Lower lobe of right lung (tissue), 2 donors: ENCODE measurements at regions not wholly inside any gene's neighbourhood (a gene's known extent, or its start where the extent isn't known, plus 50 kb on each side); places are given as distances from the start of the nearest gene placed in this dataset.

Source experiments
- ATAC-seq, 2 donors: fragments of 200-7000 bp; cut with Tn5 transposase; one replicate each; pipeline ENCODE4 v1.9.1; 2020 to 2022; ENCODE audit warnings: mild to moderate bottlenecking in 2 of 2, moderate library complexity in 2 of 2
- DNase-seq: peaks from one replicate; pipeline ENCODE4 v3.0.0-alpha.2; 2020
- H3K27ac ChIP-seq: fragments of 200-600 bp; one replicate; pipeline ENCODE4 v1.8.0; 2022
- H3K27me3 ChIP-seq: fragments of 200-600 bp; one replicate; pipeline ENCODE4 v1.8.0; 2022; ENCODE audit warnings: low read depth
- H3K36me3 ChIP-seq: fragments of 200-600 bp; one replicate; pipeline ENCODE4 v1.8.0; 2022; ENCODE audit warnings: mild to moderate bottlenecking
- H3K4me1 ChIP-seq: fragments of 200-600 bp; one replicate; pipeline ENCODE4 v1.8.0; 2022
- H3K4me3 ChIP-seq: fragments of 200-600 bp; one replicate; pipeline ENCODE4 v1.8.0; 2022; ENCODE audit warnings: mild to moderate bottlenecking
- H3K9me3 ChIP-seq: fragments of 200-600 bp; one replicate; pipeline ENCODE4 v1.8.0; 2022
- intact Hi-C: fragments of 100-400 bp; cut with DNase I; formaldehyde crosslinking; loops from one replicate; pipeline ENCODE4 v1.11.0; 2022
- TF ChIP-seq, protein P1 (sequence below): fragments of 200-600 bp; IDR thresholded peaks from one replicate; pipeline ENCODE4 v1.8.0; 2022; ENCODE audit warnings: antibody characterized with exemption, mild to moderate bottlenecking
- donor health status: DM: no; HTN: yes; CAD: no; lungs with severe emphysema.

DNA sequence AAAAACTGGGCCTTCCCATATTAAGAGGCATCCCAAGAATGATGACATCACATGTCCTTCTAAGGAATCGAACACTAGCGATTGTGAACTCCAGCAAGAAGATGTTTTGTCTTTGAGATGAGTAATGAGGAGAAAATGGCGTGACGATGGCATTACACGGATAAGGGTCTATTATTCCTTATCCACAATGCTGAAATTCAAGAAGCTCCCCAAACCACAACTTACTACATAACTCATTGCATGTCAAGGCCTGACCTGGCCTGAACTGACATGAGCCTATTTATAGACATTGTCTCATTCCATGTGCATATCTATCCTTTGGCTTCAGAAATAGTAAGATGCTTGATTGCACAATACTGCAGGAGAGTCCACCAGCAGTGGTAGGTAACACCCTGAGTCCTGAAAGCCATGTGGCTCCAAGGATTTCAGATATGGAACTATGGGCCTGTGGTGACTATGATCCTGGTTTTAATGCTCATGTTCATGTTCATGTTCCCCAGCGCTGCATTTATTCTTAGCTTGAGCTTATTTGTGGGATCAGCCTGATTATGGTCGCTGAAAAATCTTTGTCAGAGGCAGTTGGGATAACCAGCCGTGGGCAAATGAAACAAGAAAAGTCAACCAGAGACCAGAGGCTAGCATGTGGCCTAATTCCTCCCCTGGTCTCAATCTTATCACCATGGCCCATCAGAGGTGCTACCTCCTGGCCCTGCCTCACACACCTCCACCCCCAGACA is 183.2 kb upstream of the JARID2 start:
- intact Hi-C loops = no loop called here
- Histone ChIP-seq H3K4me3 (no peak overlapping the region), H3K4me1 (no peaks in the 10 kb centered on the region), H3K9me3 (no peaks in the 10 kb centered on the region), H3K27ac (no peak overlapping the region), H3K27me3 (no peaks in the 10 kb centered on the region), H3K36me3 (no peaks in the 10 kb centered on the region)
- TF ChIP-seq, protein P1, sequence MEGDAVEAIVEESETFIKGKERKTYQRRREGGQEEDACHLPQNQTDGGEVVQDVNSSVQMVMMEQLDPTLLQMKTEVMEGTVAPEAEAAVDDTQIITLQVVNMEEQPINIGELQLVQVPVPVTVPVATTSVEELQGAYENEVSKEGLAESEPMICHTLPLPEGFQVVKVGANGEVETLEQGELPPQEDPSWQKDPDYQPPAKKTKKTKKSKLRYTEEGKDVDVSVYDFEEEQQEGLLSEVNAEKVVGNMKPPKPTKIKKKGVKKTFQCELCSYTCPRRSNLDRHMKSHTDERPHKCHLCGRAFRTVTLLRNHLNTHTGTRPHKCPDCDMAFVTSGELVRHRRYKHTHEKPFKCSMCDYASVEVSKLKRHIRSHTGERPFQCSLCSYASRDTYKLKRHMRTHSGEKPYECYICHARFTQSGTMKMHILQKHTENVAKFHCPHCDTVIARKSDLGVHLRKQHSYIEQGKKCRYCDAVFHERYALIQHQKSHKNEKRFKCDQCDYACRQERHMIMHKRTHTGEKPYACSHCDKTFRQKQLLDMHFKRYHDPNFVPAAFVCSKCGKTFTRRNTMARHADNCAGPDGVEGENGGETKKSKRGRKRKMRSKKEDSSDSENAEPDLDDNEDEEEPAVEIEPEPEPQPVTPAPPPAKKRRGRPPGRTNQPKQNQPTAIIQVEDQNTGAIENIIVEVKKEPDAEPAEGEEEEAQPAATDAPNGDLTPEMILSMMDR = no peak
- DNase-seq (no peak), ATAC-seq (peak; percentile 10 to 38)

DNA sequence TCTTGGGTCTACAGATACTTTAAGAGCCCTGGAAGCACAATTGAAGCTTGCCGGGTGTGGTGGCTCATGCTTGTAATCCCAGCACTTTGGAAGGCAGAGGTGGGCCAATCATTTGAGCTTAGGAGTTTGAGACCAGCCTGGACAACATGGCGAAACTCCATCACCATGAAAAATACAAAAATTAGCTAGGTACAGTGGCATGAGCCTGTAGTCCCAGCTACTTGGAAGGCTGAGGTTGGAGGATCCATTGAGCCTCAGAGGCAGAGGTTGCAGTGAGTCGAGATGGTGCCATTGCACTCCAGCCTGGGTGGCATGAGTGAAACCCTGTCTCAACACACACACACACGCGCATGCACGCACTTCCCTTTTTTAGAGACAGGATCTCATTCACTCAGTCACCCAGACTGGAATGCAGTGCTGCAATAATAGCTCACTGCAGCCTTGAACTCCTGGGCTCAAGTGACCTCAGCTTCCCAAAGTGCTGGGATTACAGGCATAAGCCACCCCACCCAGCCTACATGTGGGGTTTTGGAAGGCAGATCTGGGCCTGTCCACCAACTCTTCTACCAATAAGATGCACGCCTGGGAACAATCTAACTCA is 182.5 kb upstream of the JARID2 start:
- Histone ChIP-seq H3K36me3 (no peaks in the 10 kb centered on the region), H3K27me3 (no peaks in the 10 kb centered on the region), H3K4me3 (no peak overlapping the region), H3K27ac (no peak overlapping the region), H3K9me3 (no peaks in the 10 kb centered on the region), H3K4me1 (no peaks in the 10 kb centered on the region)
- TF ChIP-seq, protein P1 = no peak
- peak; percentile 80 for DNase-seq
- ATAC-seq = peak; percentile 65 to 66
- intact Hi-C loops = no loop called here

DNA sequence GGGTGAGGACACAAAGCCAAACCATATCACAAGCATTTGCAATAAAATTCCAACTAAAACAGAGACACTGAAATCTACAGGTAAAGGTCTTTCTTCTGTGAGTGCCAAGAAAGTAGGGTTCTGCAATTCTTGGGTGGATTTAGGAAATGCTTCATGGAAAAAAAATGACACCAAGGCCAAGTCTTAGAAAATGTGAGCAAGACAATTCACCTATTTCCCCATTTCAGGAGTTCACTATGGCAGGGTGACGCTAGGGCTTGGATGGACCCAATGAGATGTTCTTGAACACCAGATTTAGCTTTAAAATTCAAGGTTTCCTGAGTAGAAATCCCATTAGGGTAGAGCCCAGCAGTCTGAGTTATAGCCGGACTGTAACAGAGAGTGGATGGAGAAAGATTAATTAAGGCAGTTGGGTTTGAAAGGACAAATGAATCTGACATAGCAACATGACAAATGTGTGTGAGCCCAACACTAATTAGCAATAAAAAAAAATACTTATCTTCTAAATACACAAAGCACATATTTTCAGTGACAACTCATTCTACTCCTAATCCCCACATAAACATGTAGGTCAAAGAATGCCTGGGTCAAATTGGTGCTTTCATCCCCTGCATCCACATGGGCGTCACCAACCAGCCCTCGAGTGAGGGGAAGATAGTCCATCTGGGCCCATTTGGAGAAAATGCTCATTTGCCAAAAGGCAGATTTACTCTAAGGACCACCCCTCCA is 180.4 kb upstream of the JARID2 start:
- DNase-seq (no peak), ATAC-seq (no peak)
- Histone ChIP-seq H3K36me3 (no peaks in the 10 kb centered on the region), H3K9me3 (no peaks in the 10 kb centered on the region), H3K27me3 (no peaks in the 10 kb centered on the region), H3K27ac (no peak overlapping the region), H3K4me3 (no peak overlapping the region), H3K4me1 (no peaks in the 10 kb centered on the region)
- intact Hi-C loops = no loop called here
- TF ChIP-seq, protein P1 = no peak

DNA sequence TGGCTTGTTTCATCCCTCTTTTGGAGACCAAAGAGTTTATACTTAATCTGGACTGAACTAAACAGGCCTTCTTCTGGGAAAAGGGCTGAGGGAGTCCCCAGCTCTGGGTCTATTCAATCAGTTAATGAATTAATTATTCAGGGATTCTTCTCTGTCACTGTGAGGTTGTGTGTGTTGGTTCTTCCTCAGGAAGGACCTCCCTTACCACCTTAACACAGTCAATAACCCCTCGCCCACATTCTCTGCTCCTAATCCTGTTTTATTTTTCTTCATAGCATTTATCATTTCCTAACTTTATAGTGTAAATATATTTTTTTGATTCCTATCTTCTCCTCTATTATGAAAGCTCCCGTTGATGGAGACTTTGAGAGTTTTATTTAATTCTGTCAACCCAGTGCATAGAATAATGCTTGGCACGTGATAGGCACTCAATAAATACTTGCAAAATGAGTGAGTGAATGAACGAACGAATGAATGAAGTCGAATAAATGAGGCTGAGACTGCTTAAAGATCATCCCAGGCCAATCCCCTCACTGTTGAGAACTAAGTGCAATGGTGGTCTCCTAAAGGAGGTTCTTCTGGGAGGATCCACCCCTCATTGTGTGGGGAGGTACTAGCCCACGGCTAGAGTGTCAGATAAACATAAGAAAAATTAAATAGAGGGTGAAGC is 179.6 kb upstream of the JARID2 start:
- Histone ChIP-seq H3K9me3 (no peaks in the 10 kb centered on the region), H3K4me1 (no peaks in the 10 kb centered on the region), H3K36me3 (no peaks in the 10 kb centered on the region), H3K27me3 (no peaks in the 10 kb centered on the region), H3K27ac (peak overlapping the region; percentile 63), H3K4me3 (no peak overlapping the region)
- TF ChIP-seq, protein P1 = no peak
- ATAC-seq = no peak
- intact Hi-C loops = no loop called here
- no peak for DNase-seq

DNA sequence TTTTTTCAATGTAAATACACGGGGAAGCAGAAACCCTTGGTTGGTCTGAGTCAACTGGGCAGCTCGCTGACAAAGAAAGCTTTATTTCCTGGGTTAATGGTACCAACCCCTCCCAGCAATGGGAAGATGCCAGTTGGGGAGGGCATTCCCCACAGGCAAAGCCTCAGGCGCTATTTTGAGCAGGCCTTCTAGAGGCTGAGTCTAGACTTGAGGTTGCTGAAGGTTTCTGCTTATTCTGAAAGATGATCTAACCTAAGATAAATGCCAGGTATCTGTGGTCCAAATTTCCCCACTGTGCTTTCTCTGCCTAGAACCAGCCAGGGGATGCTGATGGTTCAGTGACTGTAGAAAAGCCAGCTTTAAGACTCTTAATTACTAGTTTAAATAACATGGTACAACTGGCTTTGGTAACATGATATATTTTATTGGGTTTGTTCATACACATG is 172.5 kb upstream of the JARID2 start:
- Histone ChIP-seq H3K4me1 (no peaks in the 10 kb centered on the region), H3K4me3 (no peak overlapping the region), H3K36me3 (no peaks in the 10 kb centered on the region), H3K27me3 (no peaks in the 10 kb centered on the region), H3K27ac (no peak overlapping the region), H3K9me3 (no peaks in the 10 kb centered on the region)
- TF ChIP-seq, protein P1 = no peak
- DNase-seq = no peak
- intact Hi-C loops = no loop called here
- no peak for ATAC-seq
